ENCODE measurements at regions not wholly inside any gene's neighbourhood (a gene's known extent, or its start where the extent isn't known, plus 50 kb on each side); places are given as distances from the start of the nearest gene placed in this dataset.

GRCh38 chr16:13612623-13613022, 307.3 kb upstream of the ERCC4 start:
- no peak overlapping the region for H3K4me3 ChIP-seq
- no peaks in the 10 kb centered on the region for H3K4me1 ChIP-seq
- no peak overlapping the region for H3K27ac ChIP-seq
- H3K27me3 ChIP-seq, result no peaks in the 10 kb centered on the region
- no peaks in the 10 kb centered on the region for H3K9me3 ChIP-seq
- no peak for TF ChIP-seq EP300 (IDR thresholded peaks at IDR 0.05)
- TF ChIP-seq POLR2AphosphoS5 (IDR thresholded peaks at IDR 0.05), result no peak
- no peak for TF ChIP-seq CTCF (IDR thresholded peaks at IDR 0.05)
- TF ChIP-seq POLR2A (IDR thresholded peaks at IDR 0.05), result no peak
- H3K36me3 ChIP-seq, result no peaks in the 10 kb centered on the region
- DNase-seq, result no peak
- intact Hi-C loops (cut with DNase I), result no loop called here
- 84 to 85% methylated on average over 4 of the region's 4 CpGs for WGBS, 2 donors

GRCh38 chr16:13613165-13613564, 306.8 kb upstream of the ERCC4 start:
- H3K36me3 ChIP-seq, result no peaks in the 10 kb centered on the region
- WGBS, 2 donors, result 74 to 78% methylated on average over 2 of the region's 2 CpGs
- TF ChIP-seq POLR2AphosphoS5 (IDR thresholded peaks at IDR 0.05), result no peak
- TF ChIP-seq EP300 (IDR thresholded peaks at IDR 0.05), result no peak
- TF ChIP-seq POLR2A (IDR thresholded peaks at IDR 0.05), result no peak
- no peak for TF ChIP-seq CTCF (IDR thresholded peaks at IDR 0.05)
- H3K27ac ChIP-seq, result no peak overlapping the region
- H3K27me3 ChIP-seq, result no peaks in the 10 kb centered on the region
- intact Hi-C loops (cut with DNase I), result no loop called here
- H3K4me1 ChIP-seq, result no peaks in the 10 kb centered on the region
- H3K9me3 ChIP-seq, result no peaks in the 10 kb centered on the region
- DNase-seq, result no peak
- H3K4me3 ChIP-seq, result no peak overlapping the region

GRCh38 chr16:13621639-13622038, 298.3 kb upstream of the ERCC4 start:
- H3K9me3 ChIP-seq, result no peaks in the 10 kb centered on the region
- no peak overlapping the region for H3K4me3 ChIP-seq
- peaks cover 0 to 5% (median 0%) of the 10 kb centered on the region in 3 donors for H3K27me3 ChIP-seq
- TF ChIP-seq CTCF (IDR thresholded peaks at IDR 0.05) (no peak), POLR2AphosphoS5 (IDR thresholded peaks at IDR 0.05) (no peak), POLR2A (IDR thresholded peaks at IDR 0.05) (no peak)
- H3K36me3 ChIP-seq, result no peaks in the 10 kb centered on the region
- no peak overlapping the region for H3K27ac ChIP-seq
- DNase-seq, result no peak
- H3K4me1 ChIP-seq, result no peaks in the 10 kb centered on the region
- intact Hi-C loops (cut with DNase I), result no loop called here
- WGBS, 2 donors, result 83 to 85% methylated on average over 1 of the region's 1 CpG

GRCh38 chr16:13628156-13628555, 291.8 kb upstream of the ERCC4 start:
- Histone ChIP-seq H3K4me3 (no peak overlapping the region), H3K9me3 (no peaks in the 10 kb centered on the region), H3K4me1 (no peaks in the 10 kb centered on the region), H3K36me3 (no peaks in the 10 kb centered on the region), H3K27me3 (no peaks in the 10 kb centered on the region), H3K27ac (no peak overlapping the region)
- TF ChIP-seq CTCF (IDR thresholded peaks at IDR 0.05), result no peak
- TF ChIP-seq POLR2A (IDR thresholded peaks at IDR 0.05), result no peak
- no peak for TF ChIP-seq EP300 (IDR thresholded peaks at IDR 0.05)
- no peak for TF ChIP-seq POLR2AphosphoS5 (IDR thresholded peaks at IDR 0.05)
- WGBS, 2 donors, result 88 to 90% methylated on average over 4 of the region's 4 CpGs
- no peak for DNase-seq
- intact Hi-C loops (cut with DNase I), result no loop called here

GRCh38 chr16:13629704-13630103, 290.2 kb upstream of the ERCC4 start:
- Histone ChIP-seq H3K27ac (no peak overlapping the region), H3K36me3 (no peaks in the 10 kb centered on the region), H3K27me3 (no peaks in the 10 kb centered on the region), H3K4me1 (no peaks in the 10 kb centered on the region), H3K4me3 (no peak overlapping the region), H3K9me3 (no peaks in the 10 kb centered on the region)
- intact Hi-C loops (cut with DNase I), result no loop called here
- TF ChIP-seq POLR2AphosphoS5 (IDR thresholded peaks at IDR 0.05), result no peak
- 65 to 73% methylated on average over 2 of the region's 2 CpGs for WGBS, 2 donors
- no peak for DNase-seq

Measured in sigmoid colon (tissue), 6 donors.